ENCODE measurements at regions not wholly inside any gene's neighbourhood (a gene's known extent, or its start where the extent isn't known, plus 50 kb on each side); places are given as distances from the start of the nearest gene placed in this dataset.

DNA sequence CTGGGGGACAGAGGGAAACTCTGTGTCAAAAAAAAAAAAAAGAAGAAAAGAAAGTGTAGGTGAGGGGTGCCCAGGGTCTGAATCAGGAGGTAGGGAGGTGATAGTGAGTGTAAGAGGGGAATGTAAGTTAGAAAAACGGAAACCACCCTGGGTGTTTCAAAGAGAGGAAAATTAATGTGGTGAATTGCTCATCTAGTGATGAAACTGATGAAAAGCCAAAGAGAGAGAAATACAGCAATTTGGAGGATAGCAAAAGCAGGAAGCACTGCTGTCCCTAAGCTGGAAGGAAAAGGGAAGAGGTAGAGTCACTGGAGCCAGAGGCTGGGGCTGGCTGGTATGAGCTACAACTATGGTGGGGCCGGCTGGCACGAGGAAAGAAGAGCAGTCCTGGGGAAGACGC, 85.0 kb upstream of the CEP85L start:
- POLR2A ChIA-PET = no interaction called here
- H3K27ac ChIP-seq (ENCODE audit: low read depth in 2 of 2, low read length in 1 of 2) = no peak overlapping the region
- 75% methylated on average over 4 of the region's 4 CpGs for WGBS (ENCODE audit: low lambda C conversion rate)

More for the DNA sequence above, 85.0 kb upstream of the CEP85L start:
- TF ChIP-seq TCF12 (IDR thresholded peaks at IDR 0.05) (no peak), ZBTB33 (IDR thresholded peaks at IDR 0.05; ENCODE audit: borderline replicate concordance, low read depth) (no peak), FOXJ3 (CRISPR knock-in tag; IDR thresholded peaks at IDR 0.05) (no peak), RCOR1 (IDR thresholded peaks at IDR 0.05; ENCODE audit: low read length) (no peak), RAD21 (IDR thresholded peaks at IDR 0.05; ENCODE audit: low read length) (no peak), YY1 (IDR thresholded peaks at IDR 0.05; ENCODE audit: low read depth) (no peak), POLR2AphosphoS5 (IDR thresholded peaks at IDR 0.05; ENCODE audit: low read depth, low read length) (no peak), RXRA (IDR thresholded peaks at IDR 0.05; ENCODE audit: borderline replicate concordance, low read depth) (no peak), JUND (IDR thresholded peaks at IDR 0.05) (no peak), CHD2 (IDR thresholded peaks at IDR 0.05; ENCODE audit: low read length, partially characterized antibody) (no peak), TEAD4 (IDR thresholded peaks at IDR 0.05; ENCODE audit: borderline replicate concordance, insufficient read depth) (no peak), RFX5 (IDR thresholded peaks at IDR 0.05; ENCODE audit: low read length) (no peak), MAX (IDR thresholded peaks at IDR 0.05; ENCODE audit: low read depth) (no peak), FOXM1 (IDR thresholded peaks at IDR 0.05; ENCODE audit: low read depth) (no peak)
- TF ChIP-seq, protein P1, sequence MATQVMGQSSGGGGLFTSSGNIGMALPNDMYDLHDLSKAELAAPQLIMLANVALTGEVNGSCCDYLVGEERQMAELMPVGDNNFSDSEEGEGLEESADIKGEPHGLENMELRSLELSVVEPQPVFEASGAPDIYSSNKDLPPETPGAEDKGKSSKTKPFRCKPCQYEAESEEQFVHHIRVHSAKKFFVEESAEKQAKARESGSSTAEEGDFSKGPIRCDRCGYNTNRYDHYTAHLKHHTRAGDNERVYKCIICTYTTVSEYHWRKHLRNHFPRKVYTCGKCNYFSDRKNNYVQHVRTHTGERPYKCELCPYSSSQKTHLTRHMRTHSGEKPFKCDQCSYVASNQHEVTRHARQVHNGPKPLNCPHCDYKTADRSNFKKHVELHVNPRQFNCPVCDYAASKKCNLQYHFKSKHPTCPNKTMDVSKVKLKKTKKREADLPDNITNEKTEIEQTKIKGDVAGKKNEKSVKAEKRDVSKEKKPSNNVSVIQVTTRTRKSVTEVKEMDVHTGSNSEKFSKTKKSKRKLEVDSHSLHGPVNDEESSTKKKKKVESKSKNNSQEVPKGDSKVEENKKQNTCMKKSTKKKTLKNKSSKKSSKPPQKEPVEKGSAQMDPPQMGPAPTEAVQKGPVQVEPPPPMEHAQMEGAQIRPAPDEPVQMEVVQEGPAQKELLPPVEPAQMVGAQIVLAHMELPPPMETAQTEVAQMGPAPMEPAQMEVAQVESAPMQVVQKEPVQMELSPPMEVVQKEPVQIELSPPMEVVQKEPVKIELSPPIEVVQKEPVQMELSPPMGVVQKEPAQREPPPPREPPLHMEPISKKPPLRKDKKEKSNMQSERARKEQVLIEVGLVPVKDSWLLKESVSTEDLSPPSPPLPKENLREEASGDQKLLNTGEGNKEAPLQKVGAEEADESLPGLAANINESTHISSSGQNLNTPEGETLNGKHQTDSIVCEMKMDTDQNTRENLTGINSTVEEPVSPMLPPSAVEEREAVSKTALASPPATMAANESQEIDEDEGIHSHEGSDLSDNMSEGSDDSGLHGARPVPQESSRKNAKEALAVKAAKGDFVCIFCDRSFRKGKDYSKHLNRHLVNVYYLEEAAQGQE (IDR thresholded peaks at IDR 0.05; ENCODE audit: low read depth, low read length) = no peak
- TF ChIP-seq, protein P2, sequence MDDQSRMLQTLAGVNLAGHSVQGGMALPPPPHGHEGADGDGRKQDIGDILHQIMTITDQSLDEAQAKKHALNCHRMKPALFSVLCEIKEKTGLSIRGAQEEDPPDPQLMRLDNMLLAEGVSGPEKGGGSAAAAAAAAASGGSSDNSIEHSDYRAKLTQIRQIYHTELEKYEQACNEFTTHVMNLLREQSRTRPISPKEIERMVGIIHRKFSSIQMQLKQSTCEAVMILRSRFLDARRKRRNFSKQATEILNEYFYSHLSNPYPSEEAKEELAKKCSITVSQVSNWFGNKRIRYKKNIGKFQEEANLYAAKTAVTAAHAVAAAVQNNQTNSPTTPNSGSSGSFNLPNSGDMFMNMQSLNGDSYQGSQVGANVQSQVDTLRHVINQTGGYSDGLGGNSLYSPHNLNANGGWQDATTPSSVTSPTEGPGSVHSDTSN (IDR thresholded peaks at IDR 0.05) = no peak
- TF ChIP-seq, protein P3, sequence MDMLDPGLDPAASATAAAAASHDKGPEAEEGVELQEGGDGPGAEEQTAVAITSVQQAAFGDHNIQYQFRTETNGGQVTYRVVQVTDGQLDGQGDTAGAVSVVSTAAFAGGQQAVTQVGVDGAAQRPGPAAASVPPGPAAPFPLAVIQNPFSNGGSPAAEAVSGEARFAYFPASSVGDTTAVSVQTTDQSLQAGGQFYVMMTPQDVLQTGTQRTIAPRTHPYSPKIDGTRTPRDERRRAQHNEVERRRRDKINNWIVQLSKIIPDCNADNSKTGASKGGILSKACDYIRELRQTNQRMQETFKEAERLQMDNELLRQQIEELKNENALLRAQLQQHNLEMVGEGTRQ (IDR thresholded peaks at IDR 0.05; ENCODE audit: borderline replicate concordance, low read depth, low read length) = no peak
- Histone ChIP-seq H3K36me3 (replicated peaks in 1 of 2; ENCODE audit: control insufficient read depth in 1 of 2, insufficient read depth in 2 of 2, low read length in 1 of 2) (no peaks in the 10 kb centered on the region), H4K20me1 (ENCODE audit: insufficient read depth) (no peaks in the 10 kb centered on the region), H3K4me1 (ENCODE audit: control insufficient read depth in 1 of 2, insufficient read depth in 2 of 2, low read depth in 1 of 2, low read length in 1 of 2) (peaks cover 0 to 3% of the 10 kb centered on the region in 2 experiments; a peak in 1 of 4 replicates), H3K27me3 (ENCODE audit: insufficient read depth) (no peaks in the 10 kb centered on the region), H2AFZ (ENCODE audit: low read depth) (no peak overlapping the region), H3F3A (replicated peaks; ENCODE audit: insufficient read depth) (no peaks in the 10 kb centered on the region), H3K9ac (no peak overlapping the region), H3K9me3 (no peaks in the 10 kb centered on the region), H3K9me2 (no peaks in the 10 kb centered on the region), H3K79me2 (ENCODE audit: insufficient read depth) (no peaks in the 10 kb centered on the region), H3K4me3 (ENCODE audit: low read depth in 2 of 2, low read length in 1 of 2) (no peak overlapping the region), H3K4me2 (no peak overlapping the region)
- DNase-seq = no peak
- CTCF ChIA-PET = no interaction called here
